GM18867 (cell line): ENCODE measurements at regions not wholly inside any gene's neighbourhood (a gene's known extent, or its start where the extent isn't known, plus 50 kb on each side); places are given as distances from the start of the nearest gene placed in this dataset.
A peak's percentile ranks its signal among the peaks of the same experiment; 100 is the strongest.

Experiments
- ATAC-seq: cut with Tn5 transposase; IDR thresholded peaks from one replicate; pipeline ENCODE4 v1.9.1; 2021; ENCODE audit warnings: mild to moderate bottlenecking, moderate library complexity; ENCODE audit not compliant: unreplicated experiment

- no peak for ATAC-seq
Measured at GRCh38 chr6:91681296-91681695, 1094.4 kb upstream of the MAP3K7 start.

GRCh38 chr6:91678679-91679446, 1092.0 kb upstream of the MAP3K7 start:
- ATAC-seq = no peak

- ATAC-seq = no peak
Measured at GRCh38 chr6:91672201-91672600, 1085.3 kb upstream of the MAP3K7 start.

- ATAC-seq = no peak
Measured at GRCh38 chr6:91669871-91670268, 1083.0 kb upstream of the MAP3K7 start.

GRCh38 chr6:91669154-91669870, 1082.4 kb upstream of the MAP3K7 start:
- ATAC-seq = no peak

GRCh38 chr6:91667596-91667995, 1080.7 kb upstream of the MAP3K7 start:
- ATAC-seq = no peak

GRCh38 chr6:91664327-91664959, 1077.6 kb upstream of the MAP3K7 start:
- no peak for ATAC-seq

- no peak for ATAC-seq
Measured at GRCh38 chr6:91660893-91661292, 1074.0 kb upstream of the MAP3K7 start.

- no peak for ATAC-seq
Measured at GRCh38 chr6:91659891-91660290, 1073.0 kb upstream of the MAP3K7 start.

- ATAC-seq = no peak
Measured at GRCh38 chr6:91654793-91655192, 1067.9 kb upstream of the MAP3K7 start.

GRCh38 chr6:91654357-91654756, 1067.5 kb upstream of the MAP3K7 start:
- ATAC-seq = no peak

- ATAC-seq = no peak
Measured at GRCh38 chr6:91653895-91654294, 1067.0 kb upstream of the MAP3K7 start.

GRCh38 chr6:91653076-91653723, 1066.3 kb upstream of the MAP3K7 start:
- no peak for ATAC-seq

- ATAC-seq = no peak
Measured at GRCh38 chr6:91646649-91647048, 1059.8 kb upstream of the MAP3K7 start.

- ATAC-seq = no peak
Measured at GRCh38 chr6:91645811-91646210, 1058.9 kb upstream of the MAP3K7 start.

- no peak for ATAC-seq
Measured at GRCh38 chr6:91637217-91637616, 1050.3 kb upstream of the MAP3K7 start.

GRCh38 chr6:91634791-91635190, 1047.9 kb upstream of the MAP3K7 start:
- no peak for ATAC-seq

GRCh38 chr6:91633374-91634111, 1046.7 kb upstream of the MAP3K7 start:
- peak; percentile 36 for ATAC-seq

GRCh38 chr6:91632308-91632707, 1045.4 kb upstream of the MAP3K7 start:
- no peak for ATAC-seq

GRCh38 chr6:91631227-91631626, 1044.4 kb upstream of the MAP3K7 start:
- ATAC-seq = no peak

GRCh38 chr6:91626911-91627310, 1040.0 kb upstream of the MAP3K7 start:
- no peak for ATAC-seq
